ENCODE measurements at regions not wholly inside any gene's neighbourhood (a gene's known extent, or its start where the extent isn't known, plus 50 kb on each side); places are given as distances from the start of the nearest gene placed in this dataset.

DNA sequence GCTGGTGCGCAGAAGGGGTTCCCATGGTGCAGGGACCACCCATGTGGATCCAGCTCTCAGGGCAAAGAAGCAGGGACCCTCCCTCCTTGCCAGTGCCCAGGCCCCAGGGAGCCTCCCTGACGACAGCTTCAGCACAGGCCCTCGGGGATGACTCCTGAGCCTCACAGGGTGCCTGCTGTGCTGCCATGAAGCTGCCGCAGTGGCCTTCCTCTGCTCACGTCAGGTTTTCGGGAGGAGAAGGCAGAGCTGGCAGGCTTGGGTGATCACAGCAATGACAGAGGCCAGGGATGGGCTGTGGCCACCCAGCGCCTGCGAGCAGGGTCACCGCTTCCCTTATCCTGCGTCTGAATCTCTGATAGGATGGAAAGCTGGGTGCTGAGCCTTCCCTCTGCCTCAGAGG lies 276.2 kb downstream of the BRD1 start:
- Histone ChIP-seq H3K9me3 (ENCODE audit: control insufficient read depth, insufficient read depth, low read length) (no peaks in the 10 kb centered on the region), H3K9me2 (replicated peaks; ENCODE audit: control insufficient read depth, low read length) (no peaks in the 10 kb centered on the region), H3K4me1 (ENCODE audit: control insufficient read depth, low read length) (peaks cover 4% of the 10 kb centered on the region; the same call in 1 of the 2 replicates), H3F3A (ENCODE audit: control insufficient read depth, insufficient read depth) (no peaks in the 10 kb centered on the region), H3K4me2 (ENCODE audit: low read length) (no peak overlapping the region), H3K4me3 (ENCODE audit: low read length) (no peak overlapping the region), H3K27ac (ENCODE audit: low read depth, low read length) (no peak overlapping the region), H4K20me1 (ENCODE audit: control insufficient read depth, insufficient read depth, low read depth, low read length) (no peaks in the 10 kb centered on the region; the same call in 1 of the 2 replicates), H3K27me3 (ENCODE audit: control insufficient read depth, low read length) (no peaks in the 10 kb centered on the region), H3K36me3 (ENCODE audit: control insufficient read depth, low read length) (no peaks in the 10 kb centered on the region), H3K79me2 (ENCODE audit: control insufficient read depth, low read length) (no peaks in the 10 kb centered on the region)
- no peak for TF ChIP-seq EZH2phosphoT487 (IDR thresholded peaks at IDR 0.05; ENCODE audit: borderline replicate concordance, low read length)
- TF ChIP-seq CTCF (IDR thresholded peaks at IDR 0.05; ENCODE audit: low read depth, low read length, poor library complexity, severe bottlenecking), result no peak

GRCh38 chr22:49550766-49551362 lies 276.8 kb downstream of the BRD1 start:
- Histone ChIP-seq H3K27me3 (ENCODE audit: control insufficient read depth, low read length) (no peaks in the 10 kb centered on the region), H3K4me3 (ENCODE audit: low read length) (no peak overlapping the region), H3K4me1 (ENCODE audit: control insufficient read depth, low read length) (peaks cover 4% of the 10 kb centered on the region; the same call in 1 of the 2 replicates), H3K9me2 (replicated peaks; ENCODE audit: control insufficient read depth, low read length) (no peaks in the 10 kb centered on the region), H3F3A (ENCODE audit: control insufficient read depth, insufficient read depth) (no peaks in the 10 kb centered on the region), H3K36me3 (ENCODE audit: control insufficient read depth, low read length) (no peaks in the 10 kb centered on the region), H3K4me2 (ENCODE audit: low read length) (no peak overlapping the region), H3K27ac (ENCODE audit: low read depth, low read length) (no peak overlapping the region), H3K9me3 (ENCODE audit: control insufficient read depth, insufficient read depth, low read length) (no peaks in the 10 kb centered on the region), H3K79me2 (ENCODE audit: control insufficient read depth, low read length) (no peaks in the 10 kb centered on the region), H4K20me1 (ENCODE audit: control insufficient read depth, insufficient read depth, low read depth, low read length) (no peaks in the 10 kb centered on the region; the same call in 1 of the 2 replicates)
- TF ChIP-seq CTCF (IDR thresholded peaks at IDR 0.05; ENCODE audit: low read depth, low read length, poor library complexity, severe bottlenecking) (peak; percentile 79), EZH2phosphoT487 (IDR thresholded peaks at IDR 0.05; ENCODE audit: borderline replicate concordance, low read length) (no peak)

GRCh38 chr22:49550141-49550430 lies 277.6 kb downstream of the BRD1 start:
- TF ChIP-seq EZH2phosphoT487 (IDR thresholded peaks at IDR 0.05; ENCODE audit: borderline replicate concordance, low read length) (no peak), CTCF (IDR thresholded peaks at IDR 0.05; ENCODE audit: low read depth, low read length, poor library complexity, severe bottlenecking) (no peak)
- Histone ChIP-seq H3F3A (ENCODE audit: control insufficient read depth, insufficient read depth) (no peaks in the 10 kb centered on the region), H3K9me2 (replicated peaks; ENCODE audit: control insufficient read depth, low read length) (no peaks in the 10 kb centered on the region)

More at GRCh38 chr22:49550141-49550430, 277.6 kb downstream of the BRD1 start:
- no peaks in the 10 kb centered on the region for H3K27me3 ChIP-seq (ENCODE audit: control insufficient read depth, low read length)
- H3K27ac ChIP-seq (ENCODE audit: low read depth, low read length), result no peak overlapping the region
- no peaks in the 10 kb centered on the region for H3K36me3 ChIP-seq (ENCODE audit: control insufficient read depth, low read length)
- H3K4me3 ChIP-seq (ENCODE audit: low read length), result no peak overlapping the region
- H3K4me1 ChIP-seq (ENCODE audit: control insufficient read depth, low read length), result peaks cover 4% of the 10 kb centered on the region; the same call in 1 of the 2 replicates
- no peaks in the 10 kb centered on the region for H3K79me2 ChIP-seq (ENCODE audit: control insufficient read depth, low read length)
- no peaks in the 10 kb centered on the region for H3K9me3 ChIP-seq (ENCODE audit: control insufficient read depth, insufficient read depth, low read length)
- H3K4me2 ChIP-seq (ENCODE audit: low read length), result no peak overlapping the region
- no peaks in the 10 kb centered on the region; the same call in 1 of the 2 replicates for H4K20me1 ChIP-seq (ENCODE audit: control insufficient read depth, insufficient read depth, low read depth, low read length)
